Hepatocyte (in vitro differentiated cells): ENCODE measurements at regions not wholly inside any gene's neighbourhood (a gene's known extent, or its start where the extent isn't known, plus 50 kb on each side); places are given as distances from the start of the nearest gene placed in this dataset.

Experiments
- EZH2 ChIP-seq: fragments of 200-600 bp; sonication (generic); IDR thresholded peaks from 2 replicates; pipeline ENCODE4 v1.6.1; 2016; ENCODE audit warnings: antibody characterized with exemption, mild to moderate bottlenecking, borderline replicate concordance
- EZH2phosphoT487 ChIP-seq: fragments of 200-600 bp; sonication (generic); IDR thresholded peaks from one replicate; pipeline ENCODE4 v1.6.1; 2018; ENCODE audit warnings: antibody characterized with exemption, mild to moderate bottlenecking, low read depth, moderate library complexity; ENCODE audit not compliant: unreplicated experiment, severe bottlenecking
- TF ChIP-seq, protein P1 (sequence below): fragments of 200-600 bp; sonication (generic); IDR thresholded peaks from 2 replicates; pipeline ENCODE4 v1.5.1; 2016; ENCODE audit warnings: antibody characterized with exemption, mild to moderate bottlenecking; ENCODE audit not compliant: poor library complexity

DNA sequence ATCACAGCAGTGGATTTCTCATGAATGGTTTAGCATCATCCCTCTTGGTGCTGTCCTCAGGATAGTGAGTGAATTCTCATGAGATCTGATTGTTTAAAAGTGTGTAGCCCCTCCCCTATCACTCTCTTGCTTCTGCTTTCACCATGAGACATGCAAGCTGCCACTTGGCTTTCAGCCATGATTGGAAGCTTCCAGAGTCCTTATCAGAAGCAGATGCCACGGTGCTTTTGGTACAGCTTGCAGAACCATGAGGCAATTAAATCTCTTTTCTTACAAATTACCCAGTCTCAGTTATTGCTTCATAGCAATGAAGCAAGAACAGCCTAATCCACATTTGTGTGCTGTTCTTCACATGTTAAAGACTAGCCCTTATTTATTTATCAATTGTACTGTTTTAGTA is 495.2 kb upstream of the EPHA6 start:
- TF ChIP-seq, protein P1, sequence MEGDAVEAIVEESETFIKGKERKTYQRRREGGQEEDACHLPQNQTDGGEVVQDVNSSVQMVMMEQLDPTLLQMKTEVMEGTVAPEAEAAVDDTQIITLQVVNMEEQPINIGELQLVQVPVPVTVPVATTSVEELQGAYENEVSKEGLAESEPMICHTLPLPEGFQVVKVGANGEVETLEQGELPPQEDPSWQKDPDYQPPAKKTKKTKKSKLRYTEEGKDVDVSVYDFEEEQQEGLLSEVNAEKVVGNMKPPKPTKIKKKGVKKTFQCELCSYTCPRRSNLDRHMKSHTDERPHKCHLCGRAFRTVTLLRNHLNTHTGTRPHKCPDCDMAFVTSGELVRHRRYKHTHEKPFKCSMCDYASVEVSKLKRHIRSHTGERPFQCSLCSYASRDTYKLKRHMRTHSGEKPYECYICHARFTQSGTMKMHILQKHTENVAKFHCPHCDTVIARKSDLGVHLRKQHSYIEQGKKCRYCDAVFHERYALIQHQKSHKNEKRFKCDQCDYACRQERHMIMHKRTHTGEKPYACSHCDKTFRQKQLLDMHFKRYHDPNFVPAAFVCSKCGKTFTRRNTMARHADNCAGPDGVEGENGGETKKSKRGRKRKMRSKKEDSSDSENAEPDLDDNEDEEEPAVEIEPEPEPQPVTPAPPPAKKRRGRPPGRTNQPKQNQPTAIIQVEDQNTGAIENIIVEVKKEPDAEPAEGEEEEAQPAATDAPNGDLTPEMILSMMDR, result no peak
- TF ChIP-seq EZH2phosphoT487, result no peak
- TF ChIP-seq EZH2, result no peak
